Endothelial cell of umbilical vein (primary cell): ENCODE measurements at regions not wholly inside any gene's neighbourhood (a gene's known extent, or its start where the extent isn't known, plus 50 kb on each side); places are given as distances from the start of the nearest gene placed in this dataset.

Experiments used
- BruUV-seq: library from RNA; stranded (reverse); fragments of 400-500 nt; replicated peaks from 2 replicates; lab custom pipeline; 2021; lab: Mats Ljungman, UMichigan
- CTCF ChIA-PET: fragments of 300-600, 350-600 bp; sonication (Branson Sonifier 250); formaldehyde crosslinking; loops from one replicate; lab custom pipeline; 2021; ENCODE audit warnings: antibody characterized with exemption, inconsistent platforms; lab: Charles Lee
- POLR2A ChIA-PET: fragments of 300-600, 350-600 bp; sonication (Branson Sonifier 250); formaldehyde crosslinking; loops from one replicate; lab custom pipeline; 2021; ENCODE audit warnings: antibody characterized with exemption, inconsistent platforms; lab: Charles Lee
- DNase-seq: peaks from one replicate; pipeline ENCODE4 v3.0.0-alpha.2; 2011; ENCODE audit warnings: low read depth, low spot score
- FAIRE-seq: peaks from 2 replicates; lab custom pipeline; 2011; peaks lifted over from hg19 to GRCh38; lab: Jason Lieb, UNC
- H2AFZ ChIP-seq: 2 replicates; pipeline ENCODE4 v1.6.0; 2012; ENCODE audit warnings: low read depth, low read length, control low read depth, inconsistent platforms
- H3K27ac ChIP-seq: 2 replicates; pipeline ENCODE4 v1.5.1; 2011; ENCODE audit warnings: low read depth, mild to moderate bottlenecking, control low read depth, low read length, moderate library complexity; ENCODE audit not compliant: insufficient read depth
- H3K27me3 ChIP-seq, 2 experiments: 2 replicates each; pipeline versions ENCODE4 v1.6.0 to v1.6.1; 2011; ENCODE audit warnings: low read length in 2 of 2, mixed read lengths in 1 of 2; ENCODE audit not compliant: control insufficient read depth in 2 of 2, insufficient read depth in 2 of 2
- H3K36me3 ChIP-seq, 2 experiments: 2 replicates in 1 of 2; 3 replicates in 1 of 2; pipeline ENCODE4 v1.5.1; 2011; ENCODE audit warnings: low read length in 2 of 2, mild to moderate bottlenecking in 1 of 2, moderate library complexity in 1 of 2; ENCODE audit not compliant: control insufficient read depth in 2 of 2, insufficient read depth in 2 of 2; ENCODE audit errors: extremely low read depth in 1 of 2
- H3K4me1 ChIP-seq: 3 replicates; pipeline ENCODE4 v1.5.1; 2011; ENCODE audit warnings: mild to moderate bottlenecking, low read length; ENCODE audit not compliant: control insufficient read depth, insufficient read depth; ENCODE audit errors: extremely low read depth
- H3K4me2 ChIP-seq: 2 replicates; pipeline ENCODE4 v1.6.1; 2011; ENCODE audit warnings: low read length, control low read depth, mixed read lengths; ENCODE audit not compliant: insufficient read depth
- H3K4me3 ChIP-seq, 3 experiments: fragments of 200-600 bp in 1 of 3; sonication (generic), shearing (Covaris generic) in 1 of 3; replicated peaks in 1 of 3; 2 replicates each; pipeline ENCODE4 v1.5.1; 2011 to 2016; ENCODE audit warnings: control low read depth in 3 of 3, low read length in 3 of 3, mild to moderate bottlenecking in 2 of 3, inconsistent platforms in 1 of 3, low read depth in 1 of 3, moderate library complexity in 1 of 3; ENCODE audit not compliant: insufficient read depth in 1 of 3
- H3K79me2 ChIP-seq: 2 replicates; pipeline ENCODE4 v1.6.0; 2012; ENCODE audit warnings: low read length, inconsistent platforms; ENCODE audit not compliant: control insufficient read depth, insufficient read depth
- H3K9ac ChIP-seq: replicated peaks from 2 replicates; pipeline ENCODE3; 2011; ENCODE audit warnings: low read length, control low read depth; ENCODE audit not compliant: insufficient read depth; ENCODE audit errors: extremely low read depth
- H3K9me1 ChIP-seq: replicated peaks from 3 replicates; pipeline ENCODE4 v1.6.0; 2011; ENCODE audit warnings: mild to moderate bottlenecking, low read length; ENCODE audit not compliant: control insufficient read depth, insufficient read depth; ENCODE audit errors: extremely low read depth
- H3K9me3 ChIP-seq: replicated peaks from 2 replicates; pipeline ENCODE4 v1.5.1; 2012; ENCODE audit warnings: low read length, inconsistent platforms; ENCODE audit not compliant: control insufficient read depth, insufficient read depth
- H4K20me1 ChIP-seq: replicated peaks from 2 replicates; pipeline ENCODE3; 2011; ENCODE audit warnings: mild to moderate bottlenecking, low read length; ENCODE audit not compliant: control insufficient read depth, insufficient read depth; ENCODE audit errors: extremely low read depth
- CTCF ChIP-seq, 2 donors: IDR thresholded peaks; 1 replicate in 1 of 2; 2 replicates in 1 of 2; pipeline ENCODE4 v1.5.1; 2011; ENCODE audit warnings: low read length in 2 of 2, mild to moderate bottlenecking in 2 of 2, moderate library complexity in 2 of 2, control low read depth in 1 of 2, inconsistent platforms in 1 of 2, low read depth in 1 of 2; ENCODE audit not compliant: insufficient read depth in 1 of 2; ENCODE audit errors: extremely low read depth in 1 of 2
- EZH2 ChIP-seq: IDR thresholded peaks from 2 replicates; pipeline ENCODE4 v1.6.1; 2012; ENCODE audit warnings: borderline replicate concordance, low read depth, mild to moderate bottlenecking, moderate library complexity, low read length, inconsistent platforms; ENCODE audit not compliant: severe bottlenecking
- FOS ChIP-seq: IDR thresholded peaks from 2 replicates; pipeline ENCODE4 v1.6.1; 2011; ENCODE audit warnings: mild to moderate bottlenecking, low read length, moderate library complexity, borderline replicate concordance; ENCODE audit not compliant: insufficient read depth
- GATA2 ChIP-seq: IDR thresholded peaks from 2 replicates; pipeline ENCODE4 v1.7.0; 2011; ENCODE audit warnings: low read depth, mild to moderate bottlenecking, moderate library complexity, mixed read lengths, low read length; ENCODE audit not compliant: insufficient read length, insufficient read depth
- JUN ChIP-seq: IDR thresholded peaks from 2 replicates; pipeline ENCODE4 v1.6.1; 2011; ENCODE audit warnings: borderline replicate concordance, low read depth; ENCODE audit not compliant: insufficient read length, insufficient read depth
- MAX ChIP-seq: IDR thresholded peaks from 2 replicates; pipeline ENCODE4 v1.6.1; 2011; ENCODE audit not compliant: insufficient read depth, insufficient read length
- MYC ChIP-seq: IDR thresholded peaks from one replicate; pipeline ENCODE4 v1.6.1; 2011; ENCODE audit warnings: mild to moderate bottlenecking, low read depth, low read length
- POLR2A ChIP-seq: IDR thresholded peaks from 2 replicates; pipeline ENCODE4 v1.6.1; 2012; ENCODE audit warnings: low read depth, mild to moderate bottlenecking, control low read depth, low read length
- POLR2AphosphoS5 ChIP-seq: IDR thresholded peaks from 2 replicates; pipeline ENCODE4 v1.6.1; 2012; ENCODE audit warnings: low read depth, mild to moderate bottlenecking, control low read depth, low read length, moderate library complexity; ENCODE audit not compliant: insufficient read depth
- dilution Hi-C: fragments of 300-500 bp; cut with MboI; formaldehyde crosslinking; loops from one replicate; pipeline ENCODE4 v1.15.0; 2019; ENCODE audit warnings: low sequenced_read_pairs; ENCODE audit not compliant: extremely low pct_ligation_motif_present
- intact Hi-C: fragments of 100-400 bp; cut with micrococcal nuclease; formaldehyde crosslinking; loops from one replicate; pipeline ENCODE4 v1.10.0; 2022

GRCh38 chr13:39266426-39266825 is 228.2 kb downstream of the NHLRC3 start:
- CTCF ChIA-PET = interaction anchor here (1.3 to 1.4 kb wide), 2 partner anchors 15 to 350 kb away, joined by 3 read pairs; no protein-coding TSS in a partner anchor
- FAIRE-seq (no peak), DNase-seq (no peak)
- H2AFZ ChIP-seq = no peak overlapping the region
- peaks cover 10 to 12% of the 10 kb centered on the region in 2 experiments for H3K27me3 ChIP-seq
- no peaks in the 10 kb centered on the region for H3K9me3 ChIP-seq
- H3K9ac ChIP-seq = no peak overlapping the region
- BruUV-seq = no TSS peak
- dilution Hi-C loops = no loop called here
- no peaks in the 10 kb centered on the region for H3K9me1 ChIP-seq
- H3K36me3 ChIP-seq = no peaks in the 10 kb centered on the region
- H3K4me2 ChIP-seq = no peak overlapping the region
- no peaks in the 10 kb centered on the region for H3K4me1 ChIP-seq
- POLR2A ChIA-PET = no interaction called here
- no peak for TF ChIP-seq POLR2AphosphoS5
- no peak for TF ChIP-seq CTCF (IDR thresholded peaks at IDR 0.05; ENCODE audit: extremely low read depth in 1 of 2, insufficient read depth in 1 of 2, low read depth in 1 of 2, low read length in 2 of 2)
- no peak for TF ChIP-seq GATA2
- no peak for TF ChIP-seq FOS
- no peak for TF ChIP-seq EZH2
- TF ChIP-seq MAX = no peak
- TF ChIP-seq POLR2A = no peak
- no peak for TF ChIP-seq MYC
- TF ChIP-seq JUN = no peak
- H3K4me3 ChIP-seq = no peak overlapping the region
- no peaks in the 10 kb centered on the region for H4K20me1 ChIP-seq
- no peaks in the 10 kb centered on the region for H3K79me2 ChIP-seq
- H3K27ac ChIP-seq = no peak overlapping the region
- intact Hi-C loops = loop anchor here (10.0 kb wide), 1 partner anchor 148 kb away; no protein-coding TSS in a partner anchor
